ENCODE measurements at regions not wholly inside any gene's neighbourhood (a gene's known extent, or its start where the extent isn't known, plus 50 kb on each side); places are given as distances from the start of the nearest gene placed in this dataset.

DNA sequence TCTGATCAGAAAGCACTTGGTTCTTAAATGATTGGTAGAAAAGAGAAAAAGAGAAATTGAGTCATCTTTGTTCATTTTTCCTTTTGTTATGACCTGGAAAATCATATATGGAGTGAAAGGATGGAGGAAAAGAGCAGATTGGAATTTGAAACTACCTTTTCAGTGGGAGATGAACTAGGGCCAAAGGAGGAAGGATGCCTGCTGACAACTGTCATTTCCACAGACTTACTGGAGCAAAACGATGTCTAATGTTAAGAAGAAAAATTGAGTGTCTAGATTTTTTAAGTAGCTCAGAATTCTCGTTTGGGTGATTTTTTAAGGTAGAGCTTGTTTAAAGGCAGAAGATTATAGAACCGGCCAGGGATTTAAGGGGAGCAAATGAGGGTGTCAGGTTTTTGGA, 144.6 kb upstream of the KCNIP4 start:
- TF ChIP-seq, protein P1, sequence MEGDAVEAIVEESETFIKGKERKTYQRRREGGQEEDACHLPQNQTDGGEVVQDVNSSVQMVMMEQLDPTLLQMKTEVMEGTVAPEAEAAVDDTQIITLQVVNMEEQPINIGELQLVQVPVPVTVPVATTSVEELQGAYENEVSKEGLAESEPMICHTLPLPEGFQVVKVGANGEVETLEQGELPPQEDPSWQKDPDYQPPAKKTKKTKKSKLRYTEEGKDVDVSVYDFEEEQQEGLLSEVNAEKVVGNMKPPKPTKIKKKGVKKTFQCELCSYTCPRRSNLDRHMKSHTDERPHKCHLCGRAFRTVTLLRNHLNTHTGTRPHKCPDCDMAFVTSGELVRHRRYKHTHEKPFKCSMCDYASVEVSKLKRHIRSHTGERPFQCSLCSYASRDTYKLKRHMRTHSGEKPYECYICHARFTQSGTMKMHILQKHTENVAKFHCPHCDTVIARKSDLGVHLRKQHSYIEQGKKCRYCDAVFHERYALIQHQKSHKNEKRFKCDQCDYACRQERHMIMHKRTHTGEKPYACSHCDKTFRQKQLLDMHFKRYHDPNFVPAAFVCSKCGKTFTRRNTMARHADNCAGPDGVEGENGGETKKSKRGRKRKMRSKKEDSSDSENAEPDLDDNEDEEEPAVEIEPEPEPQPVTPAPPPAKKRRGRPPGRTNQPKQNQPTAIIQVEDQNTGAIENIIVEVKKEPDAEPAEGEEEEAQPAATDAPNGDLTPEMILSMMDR (IDR thresholded peaks at IDR 0.05; ENCODE audit: insufficient read depth, low read depth, low read length), result no peak
- no peak for TF ChIP-seq EZH2 (IDR thresholded peaks at IDR 0.05; ENCODE audit: insufficient read depth, low read length)

Data from astrocyte (in vitro differentiated cells and primary cell).